ENCODE measurements at regions not wholly inside any gene's neighbourhood (a gene's known extent, or its start where the extent isn't known, plus 50 kb on each side); places are given as distances from the start of the nearest gene placed in this dataset.

DNA sequence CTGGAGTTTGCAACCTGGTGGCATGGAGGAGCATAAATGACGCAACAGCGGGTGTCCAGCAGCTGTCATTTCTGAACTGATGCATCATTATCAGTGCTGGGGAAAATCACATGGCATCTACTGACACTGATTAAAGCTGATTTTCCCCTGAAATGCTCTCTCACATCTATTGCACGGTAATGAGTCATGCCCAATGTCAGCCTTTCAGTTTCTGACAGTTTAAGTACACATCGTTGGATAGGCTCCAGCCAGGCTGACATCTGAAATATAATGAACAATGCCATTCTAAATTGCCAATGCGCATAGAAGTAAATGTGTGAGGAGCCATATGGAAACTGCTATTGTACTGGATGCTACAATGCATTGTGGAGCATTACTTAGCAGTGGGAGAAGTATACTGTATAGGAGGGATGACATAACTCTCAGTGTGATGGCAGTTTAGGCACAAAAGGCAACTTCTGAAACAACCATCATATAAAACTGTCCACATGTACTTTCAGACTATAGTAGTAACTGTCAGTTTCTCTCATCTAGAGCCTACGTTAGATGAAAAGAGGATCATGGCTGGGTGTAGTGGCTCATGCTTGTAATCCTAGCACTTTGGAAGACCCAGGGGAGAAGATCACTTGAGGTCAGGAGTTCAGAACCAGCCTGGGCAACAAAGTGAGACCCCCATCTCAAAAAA lies 389.3 kb upstream of the DMAC1 start:
- DNase-seq (ENCODE audit: low spot score), result no peak

DNA sequence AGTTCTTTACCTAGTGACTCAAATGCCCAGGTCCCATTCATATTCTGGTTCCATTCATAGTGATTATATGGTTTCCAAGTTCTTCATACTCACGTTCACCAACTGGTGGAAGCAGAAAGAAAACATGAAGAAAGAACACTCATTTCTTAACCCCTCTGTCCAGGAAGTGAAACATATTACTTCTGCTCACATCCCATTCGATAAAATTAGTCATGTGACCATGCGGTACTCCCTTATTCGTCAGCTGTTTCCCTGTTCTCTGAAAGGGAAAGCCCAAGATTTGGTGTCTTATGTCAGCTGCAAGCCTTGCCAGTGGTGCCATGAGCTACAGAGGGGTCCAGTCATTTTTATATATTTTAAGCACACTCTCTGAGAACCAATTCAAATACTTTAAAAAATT lies 387.0 kb upstream of the DMAC1 start:
- DNase-seq (ENCODE audit: low spot score), result no peak

DNA sequence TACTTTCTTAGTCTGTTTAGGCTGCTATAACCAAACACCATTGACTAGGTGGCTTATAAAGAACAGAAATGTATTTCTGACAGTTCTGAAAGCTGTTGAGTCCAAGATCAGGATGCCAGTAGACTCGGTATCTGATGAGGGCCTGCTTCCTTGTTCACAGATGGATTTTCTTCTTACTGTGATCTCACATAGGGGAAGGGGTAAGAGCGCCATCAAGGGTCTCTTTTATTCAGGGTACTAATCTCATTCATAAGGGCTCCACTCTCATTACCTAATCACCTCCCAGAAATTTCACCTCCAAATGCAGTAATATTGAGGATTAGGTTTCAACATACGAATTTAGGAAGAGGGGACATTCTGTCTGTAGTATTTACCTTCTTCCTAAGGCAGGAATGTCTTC lies 384.0 kb upstream of the DMAC1 start:
- no peak for DNase-seq (ENCODE audit: low spot score)

DNA sequence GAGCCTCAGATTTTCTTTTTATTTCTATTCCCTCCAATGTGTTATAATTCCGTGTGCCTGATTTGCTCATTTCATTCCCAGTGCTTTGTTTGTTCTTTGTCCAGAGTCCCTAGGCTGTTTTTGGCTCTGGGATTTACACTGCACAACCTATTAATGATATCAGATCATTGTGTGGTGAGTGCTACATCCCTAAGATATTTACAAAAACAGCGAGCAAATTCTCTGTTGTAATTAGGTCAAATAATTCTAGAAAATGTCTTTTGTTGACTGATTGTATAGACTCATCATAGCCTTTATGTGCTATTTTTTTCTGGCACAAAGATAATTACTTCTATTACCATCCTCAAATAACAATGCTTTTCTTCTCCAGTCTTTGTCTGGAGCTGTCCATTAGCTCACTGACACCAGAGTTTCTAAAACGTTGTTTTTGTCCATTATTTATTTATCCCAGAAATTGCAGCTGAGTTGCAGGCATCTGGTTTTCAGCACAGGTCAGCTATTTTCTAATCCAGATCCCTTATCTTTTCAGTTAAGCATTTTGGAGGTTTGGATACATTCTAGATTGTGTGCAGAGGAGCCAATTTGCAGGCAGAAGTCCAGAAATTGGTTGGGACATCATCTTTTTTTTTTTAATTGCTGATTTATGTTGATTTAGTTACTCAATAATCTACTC lies 379.9 kb upstream of the DMAC1 start:
- peak; percentile 37 for DNase-seq (ENCODE audit: low spot score)

DNA sequence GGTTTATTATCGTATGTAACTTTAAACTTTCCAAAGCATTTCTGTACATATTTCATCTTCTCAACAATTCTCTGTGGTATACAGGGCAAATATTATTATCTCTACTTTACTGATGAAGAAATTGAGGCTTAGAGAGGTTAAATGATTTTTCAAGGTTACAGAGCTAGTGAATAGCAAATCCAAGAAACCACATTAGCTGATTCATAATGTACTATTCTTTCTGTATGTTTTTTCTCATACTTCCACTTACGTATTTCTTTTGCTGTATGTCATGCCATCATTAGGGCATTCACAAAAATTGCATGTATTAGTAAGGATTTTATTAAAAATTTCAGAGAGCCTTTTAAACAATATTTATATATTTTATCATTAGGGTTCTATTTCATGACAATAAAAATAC lies 372.4 kb upstream of the DMAC1 start:
- no peak for DNase-seq (ENCODE audit: low spot score)

DNA sequence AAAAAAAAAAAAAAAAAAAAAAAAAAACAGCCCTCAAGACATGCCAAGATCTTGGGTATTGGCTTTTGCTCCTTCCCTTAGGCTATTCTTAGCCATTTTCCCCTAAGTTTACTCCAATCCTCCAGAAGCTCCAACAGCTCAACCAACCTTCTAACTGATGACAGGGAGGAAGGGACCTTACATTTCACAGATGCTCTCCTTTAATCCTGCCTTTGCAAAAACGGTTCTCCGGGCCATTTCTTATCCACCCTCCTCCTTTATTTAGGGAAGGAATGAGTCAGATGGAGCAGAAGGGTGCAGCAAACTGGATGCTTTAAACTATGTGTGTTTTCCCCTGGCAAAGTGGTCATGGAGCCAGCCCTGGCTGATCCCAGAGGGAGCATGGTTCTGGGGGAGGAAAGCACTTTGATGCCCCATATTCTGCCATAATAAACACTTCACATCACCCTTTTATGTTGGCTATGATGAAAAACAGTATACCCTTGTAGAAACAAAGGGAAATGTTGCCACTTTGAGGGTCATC lies 369.4 kb upstream of the DMAC1 start:
- DNase-seq (ENCODE audit: low spot score), result no peak

DNA sequence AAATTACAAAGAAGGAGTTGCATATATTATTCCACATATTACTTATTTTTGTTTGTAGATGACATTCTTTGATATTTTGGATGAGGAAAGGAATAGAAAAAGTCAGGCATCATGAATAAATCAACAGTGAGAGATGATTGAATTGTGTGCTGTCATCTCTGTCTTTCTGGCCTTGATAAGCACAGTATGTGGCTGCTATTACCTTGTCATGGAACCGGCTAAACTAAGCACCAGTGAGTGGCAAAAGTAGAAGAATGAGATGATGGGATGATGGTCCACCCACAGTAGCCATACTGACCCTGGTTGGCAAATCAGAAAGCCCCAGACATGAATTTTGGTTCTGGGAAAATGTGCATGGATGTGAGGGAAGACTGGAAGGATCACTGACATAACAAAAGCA lies 361.2 kb upstream of the DMAC1 start:
- no peak for DNase-seq (ENCODE audit: low spot score)

DNA sequence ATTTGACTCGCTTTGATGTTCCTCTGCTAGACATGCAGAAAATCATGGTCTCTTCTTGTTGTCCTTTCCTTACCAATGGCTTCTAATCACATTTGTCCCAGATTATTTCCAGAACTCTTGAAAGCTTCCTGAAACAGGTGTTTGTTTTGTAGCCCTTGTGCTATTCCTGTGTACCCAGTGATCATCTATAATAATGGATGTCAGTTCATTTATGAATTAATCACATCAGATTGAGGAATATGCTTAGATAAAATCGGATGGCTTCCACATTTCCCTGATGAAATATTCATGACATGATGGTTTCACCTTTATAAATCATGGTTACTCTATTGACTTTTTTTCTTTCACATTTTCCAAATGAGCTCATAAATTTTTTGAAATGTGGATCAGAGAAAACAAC lies 359.0 kb upstream of the DMAC1 start:
- DNase-seq (ENCODE audit: low spot score), result no peak

DNA sequence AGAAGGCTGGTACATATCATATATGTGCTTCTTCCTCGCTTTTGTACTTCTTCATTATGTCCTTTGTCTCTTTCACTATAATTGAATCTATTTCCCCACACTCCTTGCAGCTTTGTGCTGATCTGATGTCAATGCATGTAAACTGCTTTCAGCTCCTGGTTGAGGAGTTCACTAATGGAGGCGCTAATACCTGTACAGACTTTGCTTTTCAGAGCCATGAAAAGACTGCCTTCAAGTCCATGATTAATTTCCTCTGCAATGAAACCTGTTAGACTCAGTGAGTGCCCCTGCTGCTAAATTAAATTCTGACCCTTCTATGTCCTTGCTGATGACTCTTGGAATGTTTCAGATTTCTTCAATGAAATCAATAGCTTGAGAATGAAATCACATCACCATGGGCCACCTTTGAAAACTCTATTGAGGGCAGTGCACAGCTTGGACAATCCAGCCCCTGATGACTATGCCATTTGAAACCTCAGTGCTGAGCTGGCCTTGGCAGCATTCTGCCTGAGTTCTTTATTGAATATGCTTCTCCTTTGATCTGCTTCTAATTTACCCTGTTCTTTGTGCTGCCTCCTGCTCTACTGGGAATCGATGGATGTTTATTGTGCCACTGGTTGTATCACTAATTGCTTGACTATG lies 358.2 kb upstream of the DMAC1 start:
- DNase-seq (ENCODE audit: low spot score), result no peak

DNA sequence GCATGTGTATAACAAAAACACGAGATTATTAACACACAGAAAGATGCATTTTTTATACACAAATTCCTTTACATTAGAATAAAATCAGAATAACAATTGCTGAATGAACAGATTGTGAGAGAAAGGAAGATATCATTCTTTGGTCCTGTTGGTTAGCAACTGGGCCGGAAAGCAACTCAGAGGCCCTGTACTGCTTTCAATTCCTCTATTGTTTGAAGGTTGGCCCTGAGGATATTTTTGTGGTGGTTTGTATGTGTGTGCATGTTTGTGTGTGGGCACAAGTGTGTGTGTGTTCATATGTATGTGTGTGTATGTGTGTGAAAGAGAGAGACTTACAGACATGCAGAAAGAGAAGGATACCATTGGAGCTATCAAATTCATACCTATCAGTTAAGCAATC lies 356.8 kb upstream of the DMAC1 start:
- DNase-seq (ENCODE audit: low spot score), result peak; percentile 17

DNA sequence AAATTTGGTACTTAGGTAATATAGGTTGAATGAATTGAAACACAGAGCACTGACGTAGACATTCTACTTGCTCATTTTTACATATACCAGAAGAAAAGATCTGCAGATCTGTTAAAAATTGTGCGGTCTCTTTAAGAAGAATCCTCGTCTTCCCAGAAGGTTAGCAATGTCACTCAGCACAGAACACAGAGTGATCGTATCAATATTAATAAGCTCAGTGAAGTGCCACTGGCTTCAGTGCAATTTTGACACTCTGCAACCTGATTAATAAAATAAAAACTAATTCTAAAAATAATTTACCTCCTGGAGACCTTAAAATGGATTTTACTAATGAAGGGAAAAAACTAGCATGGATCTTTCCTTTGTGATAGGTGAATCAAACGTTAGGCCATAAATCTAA lies 356.1 kb upstream of the DMAC1 start:
- no peak for DNase-seq (ENCODE audit: low spot score)

DNA sequence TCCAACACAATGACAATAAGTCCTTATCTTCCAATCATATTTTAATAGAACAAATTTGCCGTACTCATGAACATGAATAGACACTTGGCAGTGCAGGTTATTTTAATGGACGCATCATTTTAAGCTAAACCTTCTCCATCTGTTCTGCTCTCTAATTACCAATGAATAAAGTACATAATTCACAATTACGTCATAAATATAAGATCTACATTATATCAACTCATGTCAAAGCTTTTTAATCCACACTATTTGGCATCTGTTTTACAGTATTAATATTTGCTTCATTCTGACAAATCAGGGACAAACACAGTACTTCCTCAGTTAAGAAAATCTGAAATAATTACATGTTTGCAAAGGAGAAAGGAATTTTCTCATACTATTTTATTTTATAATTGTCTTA lies 344.1 kb upstream of the DMAC1 start:
- no peak for DNase-seq (ENCODE audit: low spot score)

DNA sequence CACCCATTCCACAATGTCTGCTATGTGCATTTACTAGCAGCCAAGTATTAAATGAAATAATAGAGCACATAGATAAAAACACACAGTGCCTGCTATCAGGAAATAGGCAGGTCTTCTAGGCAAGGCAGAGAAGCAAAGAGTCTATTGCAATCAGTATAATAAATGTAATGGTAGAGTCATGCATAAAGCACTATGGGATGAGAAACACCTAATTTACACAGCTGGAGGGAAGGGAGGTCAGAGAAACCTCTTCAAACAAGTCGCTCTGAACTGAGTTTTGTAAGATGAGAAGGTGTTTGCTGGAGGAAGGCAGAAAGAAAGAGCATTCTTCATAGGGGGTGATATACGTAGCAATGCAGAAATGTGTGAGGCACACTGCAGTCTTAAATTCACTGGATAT lies 341.0 kb upstream of the DMAC1 start:
- DNase-seq (ENCODE audit: low spot score), result no peak

DNA sequence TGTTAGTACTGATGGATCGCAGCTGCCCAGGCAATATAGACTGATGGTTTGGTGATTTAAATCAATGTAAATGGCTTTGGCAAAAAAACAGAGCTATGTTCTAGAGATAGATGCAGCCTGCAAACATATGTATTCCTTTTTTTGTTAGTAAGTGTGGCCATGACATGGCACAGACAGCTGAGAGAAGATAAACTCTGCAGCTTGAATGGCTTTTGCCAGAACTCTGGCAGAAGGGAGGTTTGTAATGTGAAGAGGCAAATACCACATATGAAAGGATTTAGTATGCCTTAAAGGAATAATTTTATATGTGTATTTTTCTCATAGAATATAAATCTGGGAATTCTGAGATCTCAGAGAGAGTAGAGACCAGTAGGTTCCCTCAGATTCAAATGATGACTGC lies 340.2 kb upstream of the DMAC1 start:
- DNase-seq (ENCODE audit: low spot score), result no peak

DNA sequence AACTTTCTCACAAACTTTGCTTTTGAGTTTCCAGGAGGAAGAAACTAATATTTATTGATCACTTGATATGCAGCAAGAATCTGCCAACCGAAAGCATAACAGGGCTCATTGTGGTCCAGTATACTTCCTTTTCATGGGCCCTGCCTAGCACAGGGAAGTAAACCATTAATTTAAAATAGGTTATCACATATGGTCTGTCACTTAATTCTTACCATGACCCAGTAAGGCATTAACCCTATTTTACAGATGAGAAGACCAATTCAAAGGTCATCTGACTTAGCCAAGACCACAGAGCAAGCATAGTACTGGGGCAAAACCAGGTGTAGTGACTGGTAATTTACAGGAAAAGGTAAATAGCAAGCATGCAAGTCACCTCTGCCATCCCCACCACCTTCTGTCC lies 336.9 kb upstream of the DMAC1 start:
- no peak for DNase-seq (ENCODE audit: low spot score)

DNA sequence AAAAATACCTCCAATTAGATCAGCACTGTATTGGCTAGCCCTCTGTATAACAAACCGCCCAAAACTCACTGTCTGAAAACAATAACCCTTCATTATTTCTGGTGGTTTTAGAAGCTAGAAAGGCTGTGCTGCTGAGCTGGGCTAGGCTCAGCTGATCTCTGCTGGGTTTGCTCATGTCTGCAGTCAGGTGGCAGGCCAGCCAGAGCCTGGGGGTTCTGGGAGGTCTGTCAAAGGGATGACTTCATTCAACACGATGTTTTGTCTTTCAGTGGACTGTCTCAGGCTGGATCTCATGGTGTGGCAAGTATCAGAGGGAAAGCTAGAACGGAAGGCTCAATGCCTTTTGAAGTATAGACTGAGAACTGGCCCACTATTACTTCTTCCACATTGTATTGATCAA lies 335.1 kb upstream of the DMAC1 start:
- DNase-seq (ENCODE audit: low spot score), result peak; percentile 2

DNA sequence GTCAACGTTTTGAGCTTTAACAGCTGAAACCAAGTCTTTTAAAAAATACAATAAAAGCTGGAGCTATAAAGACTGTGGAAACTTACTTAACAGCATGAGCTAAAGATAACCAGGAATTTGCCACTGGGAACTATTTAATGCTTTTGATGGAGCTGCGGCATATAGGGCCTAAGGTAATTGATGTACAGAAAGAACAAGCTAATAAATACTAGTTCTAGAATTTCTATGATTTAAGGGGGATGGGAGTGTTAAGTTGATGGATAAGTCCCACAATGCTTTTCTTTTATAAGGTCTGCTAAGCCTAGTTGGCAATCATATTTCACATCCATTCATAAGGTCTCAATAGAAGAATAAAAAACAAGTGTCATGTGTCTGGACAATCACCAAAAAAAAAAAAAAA lies 334.0 kb upstream of the DMAC1 start:
- no peak for DNase-seq (ENCODE audit: low spot score)

DNA sequence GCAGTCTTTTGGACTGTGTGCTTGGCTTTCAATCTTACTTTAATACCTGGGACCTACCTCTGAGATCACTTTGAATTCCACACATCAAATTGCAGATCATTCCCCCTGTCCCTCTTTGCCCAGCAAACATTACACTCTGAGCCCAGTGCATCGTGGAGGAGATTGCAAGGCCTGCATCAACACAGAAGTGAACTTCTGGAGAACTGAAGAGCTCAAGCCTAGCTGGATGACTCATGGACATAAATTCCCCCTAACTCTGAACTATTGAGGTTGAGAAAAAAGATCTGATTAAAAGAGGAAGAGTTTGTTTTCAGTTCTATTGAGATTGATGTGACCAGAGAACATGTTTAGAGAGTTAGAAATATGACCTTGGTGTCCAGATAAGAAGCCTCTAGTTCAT lies 316.0 kb upstream of the DMAC1 start:
- DNase-seq (ENCODE audit: low spot score), result no peak

DNA sequence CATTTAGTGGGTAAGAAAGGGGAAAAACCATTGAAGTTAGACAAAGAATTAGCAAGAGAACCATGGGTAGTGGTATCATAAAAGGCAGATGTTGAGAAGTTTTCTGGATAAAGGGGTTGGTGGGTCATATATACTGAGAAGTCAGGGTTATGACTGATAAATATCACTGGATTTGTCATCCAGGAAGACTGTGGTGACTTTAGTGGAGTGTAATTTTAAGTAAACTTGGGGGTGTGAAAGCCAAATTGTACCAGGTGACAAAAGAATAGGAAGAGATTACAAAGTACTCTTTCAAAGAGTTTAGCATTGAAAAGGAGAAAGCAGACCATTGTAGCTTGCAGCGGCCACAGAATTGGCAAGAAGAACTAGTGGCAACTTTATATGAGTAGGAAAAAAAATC lies 315.2 kb upstream of the DMAC1 start:
- no peak for DNase-seq (ENCODE audit: low spot score)

DNA sequence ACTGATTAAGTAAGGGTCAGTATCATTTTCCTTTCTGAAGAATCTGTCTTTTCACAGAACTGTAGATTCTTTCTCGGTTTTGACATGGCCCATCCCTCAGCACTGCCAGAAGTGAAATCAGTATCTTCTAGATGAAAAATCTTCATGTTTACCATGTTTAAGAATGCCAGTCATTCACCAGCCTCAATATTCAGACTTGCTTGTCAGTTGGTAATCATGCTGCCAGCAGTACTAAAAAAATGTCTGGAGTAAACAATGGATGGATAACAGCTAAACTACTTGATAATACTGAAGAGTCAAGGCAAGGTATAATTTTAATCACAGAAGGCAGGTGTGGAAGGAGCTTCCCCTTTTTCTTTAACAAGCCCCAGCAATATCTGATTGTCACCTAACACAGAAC lies 306.8 kb upstream of the DMAC1 start:
- DNase-seq (ENCODE audit: low spot score), result no peak

DNA sequence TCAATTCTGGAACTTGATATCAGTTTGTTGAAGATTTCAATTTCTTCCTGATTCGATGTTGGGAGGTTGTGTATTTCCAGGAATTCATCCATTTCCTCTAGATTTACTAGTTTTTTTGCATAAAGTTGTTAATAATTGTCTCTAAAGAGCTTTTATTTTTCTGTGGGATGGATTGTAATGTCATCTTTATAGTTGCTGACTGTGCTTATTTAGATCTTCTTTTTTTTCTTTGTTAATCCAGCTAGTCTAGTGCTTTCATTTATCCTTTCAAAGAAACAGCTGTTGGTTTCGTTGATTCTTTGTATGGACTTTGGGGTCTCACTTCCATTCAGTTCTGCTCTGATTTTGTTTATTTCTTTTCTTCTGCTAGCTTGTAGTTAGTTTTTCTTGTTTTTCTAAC lies 302.0 kb upstream of the DMAC1 start:
- DNase-seq (ENCODE audit: low spot score), result no peak

DNA sequence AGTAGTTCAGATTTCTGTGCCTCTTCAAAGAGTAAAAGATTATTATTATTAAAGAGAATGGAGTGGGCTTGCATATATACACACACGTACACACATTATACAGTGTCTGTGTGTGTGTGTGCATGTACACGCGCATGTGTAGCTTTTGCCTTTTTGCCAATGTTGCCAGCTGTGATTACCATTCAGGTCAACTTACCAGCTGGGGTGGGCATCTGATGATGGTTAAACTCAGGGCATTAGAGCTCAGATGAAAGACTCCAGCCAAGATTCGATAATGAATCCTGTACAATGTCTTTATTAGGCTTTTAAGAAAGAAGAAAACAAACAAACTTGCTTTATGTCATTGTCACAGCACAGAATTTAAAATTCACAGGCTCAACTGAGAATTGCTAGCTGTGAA lies 296.5 kb upstream of the DMAC1 start:
- DNase-seq (ENCODE audit: low spot score), result no peak

DNA sequence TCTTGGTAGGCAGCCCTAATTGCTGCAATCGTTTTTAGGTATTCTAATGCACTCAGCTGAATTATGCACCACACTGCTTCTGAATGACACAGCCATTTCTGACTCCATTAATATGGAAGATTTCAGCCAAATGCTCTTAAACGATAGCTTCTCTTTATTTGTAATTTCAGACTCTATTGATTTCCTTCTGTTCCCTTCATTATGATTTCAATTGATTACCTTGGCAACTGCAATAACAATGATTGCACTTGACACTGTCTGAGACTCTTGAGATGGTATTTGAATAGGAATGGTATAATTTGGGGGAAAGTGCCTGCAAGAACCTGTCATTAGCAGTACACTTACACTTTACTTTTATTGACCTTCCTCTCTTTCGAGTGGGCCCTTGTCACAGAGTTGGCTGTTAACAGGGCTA lies 296.1 kb upstream of the DMAC1 start:
- DNase-seq (ENCODE audit: low spot score), result no peak

DNA sequence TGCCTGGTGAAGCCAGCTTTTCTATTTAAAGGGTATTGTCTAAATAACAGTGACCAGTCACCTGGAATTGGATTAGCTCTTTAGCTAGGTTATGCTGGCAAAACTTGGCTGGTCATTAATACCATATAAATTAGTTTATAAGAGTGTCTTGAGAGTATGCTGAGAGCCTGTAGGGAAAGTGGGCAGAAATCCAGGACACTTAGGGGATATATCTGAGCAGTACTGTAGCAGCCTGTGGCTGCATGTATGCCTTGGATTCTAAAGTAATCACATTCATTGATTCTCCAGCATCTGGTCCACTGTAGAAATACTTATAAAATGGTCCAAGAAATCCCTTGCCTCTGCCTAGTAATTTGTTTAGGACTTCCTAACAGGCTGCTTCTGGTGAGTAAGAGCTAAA lies 288.9 kb upstream of the DMAC1 start:
- DNase-seq (ENCODE audit: low spot score), result no peak

All from Ammon's horn (tissue), 1 donor.